G401 (cell line): ENCODE measurements at regions not wholly inside any gene's neighbourhood (a gene's known extent, or its start where the extent isn't known, plus 50 kb on each side); places are given as distances from the start of the nearest gene placed in this dataset.

Source experiments
- DNase-seq: peaks from one replicate; pipeline ENCODE4 v3.0.0-alpha.2; 2015; ENCODE audit warnings: low spot score
- in situ Hi-C: cut with HindIII; loops from 2 replicates; pipeline ENCODE4 v1.10.0; 2016; ENCODE audit warnings: low sequenced_read_pairs, mixed read lengths

- in situ Hi-C loops, result no loop called here
- DNase-seq, result no peak
Observed at GRCh38 chr1:221834698-221835513, 93.0 kb upstream of the DUSP10 start.

GRCh38 chr1:221832617-221833016 lies 90.7 kb upstream of the DUSP10 start:
- in situ Hi-C loops, result no loop called here
- DNase-seq, result no peak

- no peak for DNase-seq
- in situ Hi-C loops, result no loop called here
Observed at GRCh38 chr1:221832151-221832550, 90.3 kb upstream of the DUSP10 start.

GRCh38 chr1:221829327-221830015 lies 87.6 kb upstream of the DUSP10 start:
- no peak for DNase-seq
- in situ Hi-C loops, result no loop called here

GRCh38 chr1:221827307-221827642 lies 85.4 kb upstream of the DUSP10 start:
- in situ Hi-C loops, result no loop called here
- DNase-seq, result no peak

GRCh38 chr1:221824909-221825308 lies 83.0 kb upstream of the DUSP10 start:
- in situ Hi-C loops, result no loop called here
- DNase-seq, result no peak

GRCh38 chr1:221824025-221824424 lies 82.1 kb upstream of the DUSP10 start:
- in situ Hi-C loops, result no loop called here
- DNase-seq, result no peak

GRCh38 chr1:221823561-221823960 lies 81.7 kb upstream of the DUSP10 start:
- in situ Hi-C loops, result no loop called here
- DNase-seq, result no peak

- in situ Hi-C loops, result no loop called here
- no peak for DNase-seq
Observed at GRCh38 chr1:221823149-221823548, 81.3 kb upstream of the DUSP10 start.

- in situ Hi-C loops, result no loop called here
Observed at GRCh38 chr1:221822591-221822990, 80.7 kb upstream of the DUSP10 start.

GRCh38 chr1:221816899-221817298 lies 75.0 kb upstream of the DUSP10 start:
- in situ Hi-C loops, result no loop called here

More at GRCh38 chr1:221822591-221822990, 80.7 kb upstream of the DUSP10 start:
- no peak for DNase-seq

GRCh38 chr1:221815660-221816059 lies 73.8 kb upstream of the DUSP10 start:
- DNase-seq, result no peak
- in situ Hi-C loops, result no loop called here

More at GRCh38 chr1:221816899-221817298, 75.0 kb upstream of the DUSP10 start:
- DNase-seq, result no peak

GRCh38 chr1:221813887-221814286 lies 72.0 kb upstream of the DUSP10 start:
- in situ Hi-C loops, result no loop called here
- no peak for DNase-seq

GRCh38 chr1:221812905-221813597 lies 71.2 kb upstream of the DUSP10 start:
- DNase-seq, result no peak
- in situ Hi-C loops, result no loop called here

- in situ Hi-C loops, result no loop called here
- DNase-seq, result no peak
Observed at GRCh38 chr1:221812088-221812752, 70.3 kb upstream of the DUSP10 start.

GRCh38 chr1:221810406-221810805 lies 68.5 kb upstream of the DUSP10 start:
- in situ Hi-C loops, result no loop called here
- DNase-seq, result no peak

- DNase-seq, result no peak
- in situ Hi-C loops, result no loop called here
Observed at GRCh38 chr1:221809091-221810029, 67.5 kb upstream of the DUSP10 start.

- no peak for DNase-seq
- in situ Hi-C loops, result no loop called here
Observed at GRCh38 chr1:221806984-221807383, 65.1 kb upstream of the DUSP10 start.

- DNase-seq, result no peak
- in situ Hi-C loops, result no loop called here
Observed at GRCh38 chr1:221806236-221806635, 64.3 kb upstream of the DUSP10 start.
